ENCODE measurements at regions not wholly inside any gene's neighbourhood (a gene's known extent, or its start where the extent isn't known, plus 50 kb on each side); places are given as distances from the start of the nearest gene placed in this dataset.

- FAIRE-seq = no peak
These were observed 226.9 kb downstream of the CDC5L start for GRCh38 chr6:44614396-44614795.

- no peak for FAIRE-seq
These were observed 228.1 kb downstream of the CDC5L start for GRCh38 chr6:44615621-44616020.

GRCh38 chr6:44617416-44617815 lies 229.9 kb downstream of the CDC5L start:
- FAIRE-seq = no peak

GRCh38 chr6:44618371-44618770 lies 230.9 kb downstream of the CDC5L start:
- FAIRE-seq = no peak

- no peak for FAIRE-seq
These were observed 233.4 kb downstream of the CDC5L start for GRCh38 chr6:44620922-44621321.

- FAIRE-seq = no peak
These were observed 234.3 kb downstream of the CDC5L start for GRCh38 chr6:44621846-44622245.

GRCh38 chr6:44622555-44622954 lies 235.0 kb downstream of the CDC5L start:
- FAIRE-seq = no peak

GRCh38 chr6:44622956-44623355 lies 235.4 kb downstream of the CDC5L start:
- no peak for FAIRE-seq

GRCh38 chr6:44624226-44624625 lies 236.7 kb downstream of the CDC5L start:
- FAIRE-seq = no peak

GRCh38 chr6:44624936-44625573 lies 237.5 kb downstream of the CDC5L start:
- FAIRE-seq = no peak

- FAIRE-seq = no peak
These were observed 238.5 kb downstream of the CDC5L start for GRCh38 chr6:44625996-44626395.

GRCh38 chr6:44626616-44627015 lies 239.1 kb downstream of the CDC5L start:
- FAIRE-seq = no peak

GRCh38 chr6:44627091-44627882 lies 239.8 kb downstream of the CDC5L start:
- no peak for FAIRE-seq

- no peak for FAIRE-seq
These were observed 240.4 kb downstream of the CDC5L start for GRCh38 chr6:44627883-44628271.

- no peak for FAIRE-seq
These were observed 240.8 kb downstream of the CDC5L start for GRCh38 chr6:44628347-44628746.

GRCh38 chr6:44629636-44630035 lies 242.1 kb downstream of the CDC5L start:
- FAIRE-seq = no peak

- no peak for FAIRE-seq
These were observed 242.9 kb downstream of the CDC5L start for GRCh38 chr6:44630125-44631028.

- no peak for FAIRE-seq
These were observed 244.5 kb downstream of the CDC5L start for GRCh38 chr6:44631968-44632367.

GRCh38 chr6:44634321-44634720 lies 246.8 kb downstream of the CDC5L start:
- no peak for FAIRE-seq

- FAIRE-seq = no peak
These were observed 248.0 kb downstream of the CDC5L start for GRCh38 chr6:44635486-44635885.

- no peak for FAIRE-seq
These were observed 249.2 kb downstream of the CDC5L start for GRCh38 chr6:44636561-44637248.

- no peak for FAIRE-seq
These were observed 254.0 kb downstream of the CDC5L start for GRCh38 chr6:44641344-44642031.

Data from islet of Langerhans (tissue), 1 donor.